HEK293 (cell line): ENCODE measurements at regions not wholly inside any gene's neighbourhood (a gene's known extent, or its start where the extent isn't known, plus 50 kb on each side); places are given as distances from the start of the nearest gene placed in this dataset.

Experiments
- CTCF ChIA-PET: fragments of 350-600 bp; formaldehyde crosslinking; extraction: SDS; loops from one replicate; lab custom pipeline; 2021; ENCODE audit warnings: antibody characterized with exemption; lab: Yijun Ruan, JAX
- POLR2A ChIA-PET: fragments of 300-600 bp; formaldehyde crosslinking; extraction: SDS; loops from one replicate; lab custom pipeline; 2020; ENCODE audit warnings: antibody characterized with exemption, inconsistent platforms; lab: Yijun Ruan, JAX
- H3K27ac ChIP-seq: fragments of 200-500 bp; sonication (Bioruptor generic); 2 replicates; pipeline ENCODE4 v1.5.1; 2014; ENCODE audit warnings: low read depth, low read length, control low read depth, inconsistent platforms; ENCODE audit errors: extremely low read depth
- H3K36me3 ChIP-seq, 2 experiments: fragments of 200-500 bp in 1 of 2; sonication (Bioruptor generic) in 1 of 2; 1 replicate in 1 of 2; 2 replicates in 1 of 2; pipeline ENCODE4 v1.5.1; 2014 to 2017; ENCODE audit warnings: inconsistent platforms in 2 of 2, low read length in 2 of 2; ENCODE audit not compliant: control insufficient read depth in 2 of 2, insufficient read depth in 1 of 2
- H3K4me1 ChIP-seq: fragments of 200-500 bp; sonication (Bioruptor generic); 2 replicates; pipeline ENCODE4 v1.5.1; 2014; ENCODE audit warnings: mild to moderate bottlenecking, low read length, inconsistent platforms; ENCODE audit not compliant: control insufficient read depth, insufficient read depth
- H3K4me3 ChIP-seq: 2 replicates; pipeline ENCODE4 v1.5.1; 2011; ENCODE audit warnings: low read depth, mild to moderate bottlenecking, control low read depth, low read length, moderate library complexity
- H3K9me3 ChIP-seq: fragments of 200-500 bp; sonication (Bioruptor generic); 2 replicates; pipeline ENCODE4 v1.5.1; 2014; ENCODE audit warnings: low read depth, low read length, inconsistent platforms; ENCODE audit not compliant: control insufficient read depth, insufficient read depth
- AEBP2 ChIP-seq: fragments of 450-650 bp; formaldehyde crosslinking; IDR thresholded peaks from 2 replicates; pipeline ENCODE4 v1.5.1; 2016; ENCODE audit warnings: missing biosample characterization, missing genetic modification characterization, borderline replicate concordance
- PRDM1 ChIP-seq: fragments of 450-650 bp; formaldehyde crosslinking; IDR thresholded peaks from 2 replicates; pipeline ENCODE4; 2016; ENCODE audit warnings: missing biosample characterization, missing genetic modification characterization
- PRDM6 ChIP-seq: fragments of 450-650 bp; formaldehyde crosslinking; IDR thresholded peaks from 2 replicates; pipeline ENCODE4 v1.5.1; 2017; ENCODE audit warnings: missing biosample characterization, missing genetic modification characterization
- SP2 ChIP-seq: fragments of 450-650 bp; formaldehyde crosslinking; IDR thresholded peaks from 2 replicates; pipeline ENCODE4 v1.5.1; 2016; ENCODE audit warnings: missing biosample characterization, missing genetic modification characterization
- WT1 ChIP-seq: fragments of 450-650 bp; formaldehyde crosslinking; IDR thresholded peaks from 2 replicates; pipeline ENCODE4 v1.5.1; 2016; ENCODE audit warnings: missing biosample characterization, missing genetic modification characterization
- ZFP41 ChIP-seq: fragments of 450-650 bp; formaldehyde crosslinking; IDR thresholded peaks from 2 replicates; pipeline ENCODE4 v1.5.1; 2016; ENCODE audit warnings: missing biosample characterization, missing genetic modification characterization, borderline replicate concordance
- ZNF175 ChIP-seq: fragments of 450-650 bp; formaldehyde crosslinking; IDR thresholded peaks from 2 replicates; pipeline ENCODE4 v1.5.1; 2016; ENCODE audit warnings: missing biosample characterization, missing genetic modification characterization
- ZNF19 ChIP-seq: fragments of 450-650 bp; formaldehyde crosslinking; IDR thresholded peaks from 2 replicates; pipeline ENCODE4; 2016; ENCODE audit warnings: missing biosample characterization, missing genetic modification characterization, low read depth
- ZNF354C ChIP-seq: fragments of 450-650 bp; formaldehyde crosslinking; IDR thresholded peaks from 2 replicates; pipeline ENCODE4 v1.5.1; 2016; ENCODE audit warnings: missing biosample characterization, missing genetic modification characterization, low read depth, borderline replicate concordance
- ZNF416 ChIP-seq: fragments of 450-650 bp; formaldehyde crosslinking; IDR thresholded peaks from 2 replicates; pipeline ENCODE4 v1.5.1; 2016; ENCODE audit warnings: missing biosample characterization, missing genetic modification characterization
- ZNF423 ChIP-seq: fragments of 450-650 bp; formaldehyde crosslinking; IDR thresholded peaks from 2 replicates; pipeline ENCODE4 v1.5.1; 2016; ENCODE audit warnings: missing biosample characterization, missing genetic modification characterization
- ZNF530 ChIP-seq: fragments of 450-650 bp; formaldehyde crosslinking; IDR thresholded peaks from 2 replicates; pipeline ENCODE4 v1.5.1; 2016; ENCODE audit warnings: low read depth, missing biosample characterization, missing genetic modification characterization
- ZNF549 ChIP-seq: fragments of 450-650 bp; IDR thresholded peaks from 2 replicates; pipeline ENCODE4 v1.5.1; 2018; ENCODE audit warnings: missing biosample characterization, missing genetic modification characterization, mild to moderate bottlenecking, inconsistent platforms, moderate library complexity
- ZNF585B ChIP-seq: fragments of 450-650 bp; formaldehyde crosslinking; IDR thresholded peaks from 2 replicates; pipeline ENCODE4 v1.5.1; 2016; ENCODE audit warnings: missing biosample characterization, missing genetic modification characterization
- ZNF830 ChIP-seq: fragments of 450-650 bp; IDR thresholded peaks from 2 replicates; pipeline ENCODE4 v1.5.0; 2018; ENCODE audit warnings: missing biosample characterization, missing genetic modification characterization, low read depth, mild to moderate bottlenecking, moderate library complexity
- ZSCAN23 ChIP-seq: fragments of 450-650 bp; formaldehyde crosslinking; IDR thresholded peaks from 2 replicates; pipeline ENCODE4 v1.5.1; 2016; ENCODE audit warnings: missing biosample characterization, missing genetic modification characterization

GRCh38 chr1:172756024-172756423, 97.1 kb downstream of the FASLG start:
- H3K36me3 ChIP-seq: no peaks in the 10 kb centered on the region
- TF ChIP-seq ZFP41 (tag by site-specific recombination): no peak
- no peak for TF ChIP-seq ZNF354C
- ChIA-PET CTCF (interaction anchor here (0.6 to 2.5 kb wide), 4 partner anchors 11 to 447 kb away, joined by 3 to 9 read pairs (median 4); no protein-coding TSS in a partner anchor), POLR2A (no interaction called here)
- no peaks in the 10 kb centered on the region for H3K4me1 ChIP-seq
- H3K9me3 ChIP-seq: no peaks in the 10 kb centered on the region
- H3K27ac ChIP-seq: no peak overlapping the region
- no peak overlapping the region for H3K4me3 ChIP-seq

GRCh38 chr1:172758259-172758658, 99.4 kb downstream of the FASLG start:
- ChIA-PET POLR2A (interaction anchor here (0.7 kb wide), 1 partner anchor 326 kb away, joined by 4 read pairs; no protein-coding TSS in a partner anchor), CTCF (interaction anchor here (1.0 to 1.1 kb wide), 2 partner anchors 14 to 16 kb away, joined by 3 to 9 read pairs; no protein-coding TSS in a partner anchor)
- no peaks in the 10 kb centered on the region for H3K4me1 ChIP-seq
- no peak overlapping the region for H3K27ac ChIP-seq
- no peaks in the 10 kb centered on the region for H3K36me3 ChIP-seq
- H3K9me3 ChIP-seq: no peaks in the 10 kb centered on the region
- H3K4me3 ChIP-seq: no peak overlapping the region
- TF ChIP-seq PRDM1 (tag by site-specific recombination): peak; percentile 31; the same call in 1 of the 2 replicates
- TF ChIP-seq ZNF175: no peak

GRCh38 chr1:172760121-172760520, 101.2 kb downstream of the FASLG start:
- POLR2A ChIA-PET: no interaction called here
- no peaks in the 10 kb centered on the region for H3K36me3 ChIP-seq
- TF ChIP-seq ZNF830 (tag by site-specific recombination) (no peak), PRDM6 (tag by site-specific recombination) (no peak)
- TF ChIP-seq, all 188 proteins: peak for 0
- CTCF ChIA-PET: no interaction called here
- Histone ChIP-seq H3K27ac (no peak overlapping the region), H3K4me3 (no peak overlapping the region), H3K9me3 (no peaks in the 10 kb centered on the region), H3K4me1 (no peaks in the 10 kb centered on the region)

GRCh38 chr1:172761581-172762486, 102.9 kb downstream of the FASLG start:
- TF ChIP-seq ZNF585B (tag by site-specific recombination) (no peak), AEBP2 (tag by site-specific recombination) (no peak), ZNF549 (no peak), ZNF416 (tag by site-specific recombination) (no peak), ZNF530 (tag by site-specific recombination) (no peak), ZNF423 (no peak), WT1 (tag by site-specific recombination) (no peak), ZNF19 (tag by site-specific recombination) (no peak), SP2 (no peak), ZSCAN23 (no peak)
- H3K4me1 ChIP-seq: no peaks in the 10 kb centered on the region
- H3K9me3 ChIP-seq: no peaks in the 10 kb centered on the region
- H3K27ac ChIP-seq: no peak overlapping the region
- ChIA-PET POLR2A (no interaction called here), CTCF (interaction anchor here (0.7 to 1.8 kb wide), 2 partner anchors 17 to 19 kb away, joined by 3 to 5 read pairs; no protein-coding TSS in a partner anchor)
- H3K4me3 ChIP-seq: no peak overlapping the region
- no peaks in the 10 kb centered on the region for H3K36me3 ChIP-seq
